ENCODE measurements at regions not wholly inside any gene's neighbourhood (a gene's known extent, or its start where the extent isn't known, plus 50 kb on each side); places are given as distances from the start of the nearest gene placed in this dataset.

DNA sequence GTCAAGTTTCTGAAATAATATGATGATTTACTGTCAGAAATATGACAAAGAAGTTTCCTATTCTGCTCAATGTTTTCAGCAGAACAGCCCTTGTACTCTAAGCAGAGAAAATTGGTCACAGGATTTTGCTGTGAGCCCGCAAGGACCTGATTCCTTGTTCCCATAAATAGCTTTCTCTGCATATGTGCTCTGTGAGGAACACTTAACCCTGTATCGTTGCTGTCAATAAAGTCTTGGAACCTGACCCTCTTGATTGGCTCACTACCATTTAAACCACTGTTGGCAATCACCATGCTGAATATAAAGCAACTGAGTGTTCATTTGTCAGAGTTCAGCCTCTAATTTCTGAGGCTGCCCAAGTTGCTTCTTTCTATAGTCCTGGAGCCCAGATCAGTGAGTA lies 158.2 kb upstream of the NOCT start:
- no peak for TF ChIP-seq CTCF (IDR thresholded peaks at IDR 0.05)
- no peak for TF ChIP-seq POLR2A (IDR thresholded peaks at IDR 0.05)
